K562 (cell line): ENCODE measurements at regions not wholly inside any gene's neighbourhood (a gene's known extent, or its start where the extent isn't known, plus 50 kb on each side); places are given as distances from the start of the nearest gene placed in this dataset.

Source experiments
- E2F8 ChIP-seq: fragments of 450-650 bp; IDR thresholded peaks from 2 replicates; pipeline ENCODE4 v1.7.1; 2018; ENCODE audit warnings: mild to moderate bottlenecking, low read depth; ENCODE audit not compliant: partially characterized antibody
- HDAC6 ChIP-seq: IDR thresholded peaks from 2 replicates; pipeline ENCODE4 v1.6.1; 2012; ENCODE audit warnings: low read depth, mild to moderate bottlenecking, control low read depth, inconsistent platforms, low read length, moderate library complexity
- IFI16 ChIP-seq: fragments of 250-450 bp; sonication (Bioruptor Pico); IDR thresholded peaks from 2 replicates; pipeline ENCODE4 v2.1.2; 2022; ENCODE audit warnings: mild to moderate bottlenecking, inconsistent platforms
- KLF16 ChIP-seq: IDR thresholded peaks from 2 replicates; pipeline ENCODE4 v1.6.1; 2016; ENCODE audit warnings: antibody characterized with exemption
- MLLT1 ChIP-seq, 2 experiments: fragments of 450-650 bp; IDR thresholded peaks; 2 replicates each; pipeline ENCODE4 v1.6.1; 2016
- MTF1 ChIP-seq: fragments of 250-450 bp; sonication (Bioruptor Pico); IDR thresholded peaks from 2 replicates; pipeline ENCODE4 v1.9.0; 2021; ENCODE audit warnings: moderate library complexity, mild to moderate bottlenecking, inconsistent platforms, borderline replicate concordance
- PHTF2 ChIP-seq: fragments of 250-450 bp; sonication (Bioruptor Pico); IDR thresholded peaks from 2 replicates; pipeline ENCODE4 v1.5.0; 2021; ENCODE audit warnings: mild to moderate bottlenecking
- PML ChIP-seq: IDR thresholded peaks from 2 replicates; pipeline ENCODE4 v1.6.1; 2012; ENCODE audit warnings: low read length, inconsistent platforms
- SMAD4 ChIP-seq: fragments of 250-450 bp; sonication (Bioruptor Pico); conservative IDR thresholded peaks from 2 replicates; pipeline ENCODE4 v1.8.0; 2021; ENCODE audit warnings: inconsistent platforms, mild to moderate bottlenecking, moderate library complexity
- SNRNP70 ChIP-seq: fragments of 200-400 bp; formaldehyde crosslinking; optimal IDR thresholded peaks from 2 replicates; pipeline ENCODE3; 2017; ENCODE audit warnings: low read depth, low read length
- TOE1 ChIP-seq, 2 experiments: fragments of 450-650 bp in 1 of 2; sonication (generic) in 1 of 2; formaldehyde crosslinking in 1 of 2; IDR thresholded peaks; 2 replicates each; pipeline versions ENCODE4 v1.7.1 to v1.8.0; 2016 to 2022; ENCODE audit warnings: borderline replicate concordance in 2 of 2, mild to moderate bottlenecking in 2 of 2, antibody characterized with exemption in 1 of 2, inconsistent platforms in 1 of 2, low read depth in 1 of 2, missing genetic modification reagents in 1 of 2, moderate library complexity in 1 of 2
- TSHZ1 ChIP-seq: fragments of 250-450 bp; sonication (Bioruptor Pico); IDR thresholded peaks from 2 replicates; pipeline ENCODE4 v1.4.0; 2020; ENCODE audit warnings: mild to moderate bottlenecking, moderate library complexity
- ZNF644 ChIP-seq: fragments of 200-800 bp; sonication (Bioruptor generic); IDR thresholded peaks from 2 replicates; pipeline ENCODE4 v1.6.1; 2016; ENCODE audit warnings: low read depth, missing genetic modification characterization, missing compliant biosample characterization
- ZNF707 ChIP-seq: fragments of 250-450 bp; sonication (Bioruptor Pico); conservative IDR thresholded peaks from 2 replicates; pipeline ENCODE4 v1.8.0; 2022; ENCODE audit warnings: inconsistent platforms, mild to moderate bottlenecking, moderate library complexity
- TF ChIP-seq, protein P1 (sequence below): fragments of 250-450 bp; sonication (Bioruptor Pico); IDR thresholded peaks from 2 replicates; pipeline ENCODE4 v1.4.0; 2020; ENCODE audit warnings: mild to moderate bottlenecking, moderate library complexity

DNA sequence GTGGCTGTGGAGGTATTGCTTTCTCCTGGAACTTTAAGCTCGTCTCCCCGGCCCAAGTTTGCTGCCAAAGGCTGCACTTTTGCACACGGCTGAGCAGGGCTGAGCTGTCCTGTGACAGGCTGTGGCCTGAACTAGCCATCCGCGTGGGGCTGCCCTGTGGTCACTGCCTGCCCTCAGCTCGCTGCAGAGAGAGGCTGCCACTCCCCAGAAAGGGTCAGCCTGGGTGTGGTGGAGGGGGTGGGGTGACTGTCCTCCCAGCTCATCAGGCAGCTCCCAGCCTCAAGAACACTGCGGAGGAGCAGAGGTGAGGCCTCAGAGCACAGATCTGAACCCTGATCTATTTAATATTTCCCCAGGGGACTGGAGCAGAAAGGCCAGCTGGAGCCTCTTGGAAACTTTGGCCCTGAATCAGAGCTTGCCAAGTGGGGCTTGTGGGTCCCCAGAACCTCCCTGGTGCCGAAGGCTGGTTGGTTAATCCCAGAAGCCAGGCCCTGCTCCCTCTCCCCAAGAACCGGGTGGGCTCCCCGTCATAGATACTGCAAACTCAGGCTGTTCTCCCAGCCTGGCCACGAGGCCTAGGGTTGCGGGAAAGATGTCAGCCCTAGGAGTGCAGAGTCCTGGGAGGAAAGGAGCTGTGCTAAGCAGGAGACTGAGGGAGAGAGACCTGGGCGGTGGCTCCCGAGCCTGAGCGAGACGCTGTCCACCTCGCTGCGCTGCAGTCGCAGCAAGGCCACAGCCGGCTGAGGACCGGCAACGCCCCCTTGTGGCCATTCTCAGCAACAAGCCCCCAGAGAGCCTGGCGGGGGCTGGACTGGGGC lies 125.1 kb upstream of the IPO9 start (continued):
- TF ChIP-seq, protein P1, sequence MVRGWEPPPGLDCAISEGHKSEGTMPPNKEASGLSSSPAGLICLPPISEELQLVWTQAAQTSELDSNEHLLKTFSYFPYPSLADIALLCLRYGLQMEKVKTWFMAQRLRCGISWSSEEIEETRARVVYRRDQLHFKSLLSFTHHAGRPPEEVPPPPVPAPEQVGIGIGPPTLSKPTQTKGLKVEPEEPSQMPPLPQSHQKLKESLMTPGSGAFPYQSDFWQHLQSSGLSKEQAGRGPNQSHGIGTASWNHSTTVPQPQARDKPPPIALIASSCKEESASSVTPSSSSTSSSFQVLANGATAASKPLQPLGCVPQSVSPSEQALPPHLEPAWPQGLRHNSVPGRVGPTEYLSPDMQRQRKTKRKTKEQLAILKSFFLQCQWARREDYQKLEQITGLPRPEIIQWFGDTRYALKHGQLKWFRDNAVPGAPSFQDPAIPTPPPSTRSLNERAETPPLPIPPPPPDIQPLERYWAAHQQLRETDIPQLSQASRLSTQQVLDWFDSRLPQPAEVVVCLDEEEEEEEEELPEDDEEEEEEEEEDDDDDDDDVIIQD: no peak
- TF ChIP-seq ZNF644 (tag) (peak; percentile 36; the same call in 1 of the 2 replicates), E2F8 (no peak), MLLT1 (IDR thresholded peaks at IDR 0.05) (peak in 1 of 2 experiments; percentile 46; a peak in 1 of 4 replicates), PML (no peak), MTF1 (CRISPR knock-in tag) (peak; percentile 70; the same call in 1 of the 2 replicates), ZNF707 (no peak), IFI16 (CRISPR knock-in tag) (no peak), TSHZ1 (CRISPR knock-in tag) (peak; percentile 27; the same call in 1 of the 2 replicates), KLF16 (no peak), TOE1 (IDR thresholded peaks at IDR 0.05; ENCODE audit: borderline replicate concordance) (no peak), TOE1 (CRISPR knock-in tag; IDR thresholded peaks at IDR 0.05; ENCODE audit: borderline replicate concordance, low read depth) (no peak), HDAC6 (no peak), SNRNP70 (no peak), PHTF2 (CRISPR knock-in tag) (no peak), SMAD4 (peak; percentile 72)
